Gastrocnemius medialis (tissue), 4 donors: ENCODE measurements at regions not wholly inside any gene's neighbourhood (a gene's known extent, or its start where the extent isn't known, plus 50 kb on each side); places are given as distances from the start of the nearest gene placed in this dataset.

Experiments used
- POLR2A ChIP-seq, 2 donors: fragments of 450-650 bp; IDR thresholded peaks; one replicate each; pipeline ENCODE4 v1.6.1; 2017; ENCODE audit warnings: antibody characterized with exemption in 2 of 2, mild to moderate bottlenecking in 2 of 2, moderate library complexity in 2 of 2
- TF ChIP-seq, protein P1 (sequence below), 5 experiments: fragments of 450-650 bp in 3 of 5; fragments of 200-600 bp in 2 of 5; sonication (generic) in 2 of 5; IDR thresholded peaks in 4 of 5; conservative IDR thresholded peaks in 1 of 5; 1 replicate in 4 of 5; 2 replicates in 1 of 5; pipeline ENCODE4 v1.5.1; 2016 to 2019; ENCODE audit warnings: antibody characterized with exemption in 5 of 5, mild to moderate bottlenecking in 3 of 5, moderate library complexity in 3 of 5

DNA sequence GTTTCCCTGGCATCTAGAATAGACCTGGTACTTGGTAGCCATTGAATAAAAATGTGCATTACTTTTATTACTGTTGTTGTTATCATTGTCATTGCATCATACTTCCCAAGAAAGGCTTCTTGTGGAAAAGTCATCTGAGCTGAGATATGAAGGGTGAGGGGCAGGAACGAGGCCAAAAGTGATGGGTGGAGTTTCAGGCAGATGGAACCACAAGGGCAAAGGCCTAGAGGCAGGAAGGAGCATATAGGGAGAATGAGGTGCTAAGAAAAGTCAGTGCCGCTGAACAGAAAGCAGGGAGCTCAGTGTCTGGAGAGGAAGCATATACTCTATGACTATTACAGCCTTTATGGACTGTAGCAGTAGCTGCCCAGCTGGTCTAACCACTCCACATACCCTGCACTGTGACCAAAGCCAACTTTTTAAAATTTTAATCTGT lies 219.3 kb downstream of the SPP2 start:
- TF ChIP-seq, protein P1, sequence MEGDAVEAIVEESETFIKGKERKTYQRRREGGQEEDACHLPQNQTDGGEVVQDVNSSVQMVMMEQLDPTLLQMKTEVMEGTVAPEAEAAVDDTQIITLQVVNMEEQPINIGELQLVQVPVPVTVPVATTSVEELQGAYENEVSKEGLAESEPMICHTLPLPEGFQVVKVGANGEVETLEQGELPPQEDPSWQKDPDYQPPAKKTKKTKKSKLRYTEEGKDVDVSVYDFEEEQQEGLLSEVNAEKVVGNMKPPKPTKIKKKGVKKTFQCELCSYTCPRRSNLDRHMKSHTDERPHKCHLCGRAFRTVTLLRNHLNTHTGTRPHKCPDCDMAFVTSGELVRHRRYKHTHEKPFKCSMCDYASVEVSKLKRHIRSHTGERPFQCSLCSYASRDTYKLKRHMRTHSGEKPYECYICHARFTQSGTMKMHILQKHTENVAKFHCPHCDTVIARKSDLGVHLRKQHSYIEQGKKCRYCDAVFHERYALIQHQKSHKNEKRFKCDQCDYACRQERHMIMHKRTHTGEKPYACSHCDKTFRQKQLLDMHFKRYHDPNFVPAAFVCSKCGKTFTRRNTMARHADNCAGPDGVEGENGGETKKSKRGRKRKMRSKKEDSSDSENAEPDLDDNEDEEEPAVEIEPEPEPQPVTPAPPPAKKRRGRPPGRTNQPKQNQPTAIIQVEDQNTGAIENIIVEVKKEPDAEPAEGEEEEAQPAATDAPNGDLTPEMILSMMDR (IDR thresholded peaks at IDR 0.05 in 4 of 5, conservative IDR thresholded peaks at IDR 0.05 in 1 of 5), result no peak
- TF ChIP-seq POLR2A (IDR thresholded peaks at IDR 0.05), result no peak
